Lower leg skin (tissue), 3 donors: ENCODE measurements at regions not wholly inside any gene's neighbourhood (a gene's known extent, or its start where the extent isn't known, plus 50 kb on each side); places are given as distances from the start of the nearest gene placed in this dataset.

Source experiments
- CTCF ChIP-seq, 3 donors: fragments of 450-650 bp; IDR thresholded peaks; one replicate each; pipeline ENCODE4 v1.5.1; 2016; ENCODE audit warnings: antibody characterized with exemption in 3 of 3, mild to moderate bottlenecking in 3 of 3, moderate library complexity in 2 of 3
- POLR2A ChIP-seq, 2 donors: fragments of 450-650 bp; IDR thresholded peaks; one replicate each; pipeline ENCODE4 v1.6.1; 2016 to 2017; ENCODE audit warnings: antibody characterized with exemption in 2 of 2, mild to moderate bottlenecking in 1 of 2, moderate library complexity in 1 of 2

- no peak for TF ChIP-seq CTCF (IDR thresholded peaks at IDR 0.05)
- TF ChIP-seq POLR2A (IDR thresholded peaks at IDR 0.05) = no peak
Observed at GRCh38 chr13:102956449-102956848, 109.8 kb downstream of the SLC10A2 start.
